HFF-Myc (cell line): ENCODE measurements at regions not wholly inside any gene's neighbourhood (a gene's known extent, or its start where the extent isn't known, plus 50 kb on each side); places are given as distances from the start of the nearest gene placed in this dataset.
A peak's percentile ranks its signal among the peaks of the same experiment; 100 is the strongest.

Source experiments
- DNase-seq: peaks from one replicate; pipeline ENCODE4 v3.0.0-alpha.2; 2011; ENCODE audit warnings: low read depth; ENCODE audit errors: extremely low read depth
- H3K4me3 ChIP-seq: replicated peaks from 2 replicates; pipeline ENCODE4 v1.5.1; 2011; ENCODE audit warnings: low read depth, mild to moderate bottlenecking, control low read depth, low read length
- TF ChIP-seq, protein P1 (sequence below): IDR thresholded peaks from 2 replicates; pipeline ENCODE4 v1.5.1; 2012; ENCODE audit warnings: mild to moderate bottlenecking, low read depth, low read length, control low read depth; ENCODE audit errors: missing control alignments

DNA sequence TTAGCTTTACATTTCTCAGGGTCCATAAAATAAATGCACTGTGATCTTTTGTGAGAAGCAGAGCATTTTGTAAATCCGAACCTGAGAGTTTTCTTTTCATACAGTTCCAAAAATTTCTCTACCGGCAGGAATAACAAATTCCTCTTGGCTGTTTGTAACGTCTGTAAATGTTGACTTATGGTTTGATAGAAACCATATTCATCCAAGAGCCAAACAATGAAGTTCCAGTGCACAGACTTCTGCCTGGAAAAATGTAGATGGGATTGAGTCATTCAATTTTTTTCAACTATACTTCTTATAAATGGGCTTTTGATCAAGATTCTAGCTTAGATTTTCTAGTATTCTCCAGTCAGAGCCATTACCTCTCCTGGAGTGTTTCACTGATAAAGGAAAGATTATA is 530.6 kb downstream of the TFEC start:
- DNase-seq, result no peak
- TF ChIP-seq, protein P1, sequence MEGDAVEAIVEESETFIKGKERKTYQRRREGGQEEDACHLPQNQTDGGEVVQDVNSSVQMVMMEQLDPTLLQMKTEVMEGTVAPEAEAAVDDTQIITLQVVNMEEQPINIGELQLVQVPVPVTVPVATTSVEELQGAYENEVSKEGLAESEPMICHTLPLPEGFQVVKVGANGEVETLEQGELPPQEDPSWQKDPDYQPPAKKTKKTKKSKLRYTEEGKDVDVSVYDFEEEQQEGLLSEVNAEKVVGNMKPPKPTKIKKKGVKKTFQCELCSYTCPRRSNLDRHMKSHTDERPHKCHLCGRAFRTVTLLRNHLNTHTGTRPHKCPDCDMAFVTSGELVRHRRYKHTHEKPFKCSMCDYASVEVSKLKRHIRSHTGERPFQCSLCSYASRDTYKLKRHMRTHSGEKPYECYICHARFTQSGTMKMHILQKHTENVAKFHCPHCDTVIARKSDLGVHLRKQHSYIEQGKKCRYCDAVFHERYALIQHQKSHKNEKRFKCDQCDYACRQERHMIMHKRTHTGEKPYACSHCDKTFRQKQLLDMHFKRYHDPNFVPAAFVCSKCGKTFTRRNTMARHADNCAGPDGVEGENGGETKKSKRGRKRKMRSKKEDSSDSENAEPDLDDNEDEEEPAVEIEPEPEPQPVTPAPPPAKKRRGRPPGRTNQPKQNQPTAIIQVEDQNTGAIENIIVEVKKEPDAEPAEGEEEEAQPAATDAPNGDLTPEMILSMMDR, result no peak

DNA sequence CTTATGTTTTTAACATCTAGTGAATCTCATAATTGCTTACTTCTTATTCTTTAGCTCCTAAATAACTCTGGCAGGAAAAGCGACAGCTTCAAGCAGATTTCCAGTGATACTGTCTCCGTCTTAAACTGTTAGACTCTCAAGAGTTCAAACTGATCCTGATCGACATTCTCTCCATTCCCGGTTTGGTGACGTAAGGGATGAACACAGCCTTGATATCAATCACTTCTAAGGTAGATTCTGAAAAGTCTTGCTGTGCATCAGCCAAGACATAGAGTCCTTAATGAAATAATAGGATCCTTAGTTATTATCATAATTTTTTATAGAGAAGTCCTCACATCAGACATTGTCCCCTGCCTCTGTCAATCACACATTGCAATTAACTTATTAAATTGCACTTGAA is 534.6 kb downstream of the TFEC start:
- H3K4me3 ChIP-seq, result no peak overlapping the region
- TF ChIP-seq, protein P1, result no peak
- no peak for DNase-seq

More for the DNA sequence above, 530.6 kb downstream of the TFEC start:
- H3K4me3 ChIP-seq, result no peak overlapping the region

DNA sequence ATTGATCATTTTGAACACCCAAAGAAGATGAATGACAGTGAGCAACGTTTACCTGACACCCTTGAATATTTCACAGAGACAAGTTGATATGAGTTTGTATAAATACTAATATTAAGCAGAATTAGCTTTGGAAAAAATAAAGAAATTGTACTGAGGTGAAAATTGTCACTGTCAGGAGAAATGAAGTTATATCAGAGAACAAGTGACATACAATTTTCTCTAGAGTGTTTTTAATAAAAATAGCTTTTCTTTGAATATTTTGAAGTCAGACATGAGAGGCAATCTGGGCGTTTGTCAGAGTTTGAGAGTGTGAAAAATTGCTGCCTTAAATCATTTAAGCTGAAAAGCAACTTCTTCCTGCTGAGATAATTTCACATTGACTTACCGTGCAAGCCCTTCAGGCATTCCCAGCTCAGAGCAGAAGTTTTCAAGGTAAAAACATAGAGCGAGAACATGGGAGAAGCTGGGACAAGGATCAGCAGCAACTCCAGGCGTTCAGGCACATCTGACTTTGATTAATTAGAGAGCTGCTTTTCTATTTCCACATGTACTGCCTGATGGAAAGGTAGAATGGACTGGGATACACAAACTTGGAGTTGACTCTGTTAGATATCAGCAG is 535.9 kb downstream of the TFEC start:
- H3K4me3 ChIP-seq, result no peak overlapping the region
- peak; percentile 16 for DNase-seq
- TF ChIP-seq, protein P1, result no peak

DNA sequence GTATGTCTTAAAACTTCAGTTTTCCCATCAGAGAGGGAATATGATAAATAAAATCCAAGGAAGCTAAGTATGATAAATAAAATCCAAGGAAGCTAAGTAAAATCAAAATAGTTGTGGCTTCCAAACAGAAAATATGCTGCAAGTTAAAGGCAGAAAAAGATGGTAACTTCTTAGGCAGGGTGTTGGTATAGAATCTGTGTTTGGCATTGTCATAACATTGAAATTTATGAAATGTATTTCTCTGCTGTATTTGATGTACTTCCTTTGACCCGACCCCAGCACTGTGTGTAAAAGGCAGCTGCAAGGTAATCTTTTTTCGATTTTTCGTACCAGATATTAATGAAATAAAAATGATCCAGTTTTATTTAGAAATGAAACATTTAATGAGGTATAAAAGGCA is 537.2 kb downstream of the TFEC start:
- no peak overlapping the region for H3K4me3 ChIP-seq
- DNase-seq, result no peak
- TF ChIP-seq, protein P1, result no peak

DNA sequence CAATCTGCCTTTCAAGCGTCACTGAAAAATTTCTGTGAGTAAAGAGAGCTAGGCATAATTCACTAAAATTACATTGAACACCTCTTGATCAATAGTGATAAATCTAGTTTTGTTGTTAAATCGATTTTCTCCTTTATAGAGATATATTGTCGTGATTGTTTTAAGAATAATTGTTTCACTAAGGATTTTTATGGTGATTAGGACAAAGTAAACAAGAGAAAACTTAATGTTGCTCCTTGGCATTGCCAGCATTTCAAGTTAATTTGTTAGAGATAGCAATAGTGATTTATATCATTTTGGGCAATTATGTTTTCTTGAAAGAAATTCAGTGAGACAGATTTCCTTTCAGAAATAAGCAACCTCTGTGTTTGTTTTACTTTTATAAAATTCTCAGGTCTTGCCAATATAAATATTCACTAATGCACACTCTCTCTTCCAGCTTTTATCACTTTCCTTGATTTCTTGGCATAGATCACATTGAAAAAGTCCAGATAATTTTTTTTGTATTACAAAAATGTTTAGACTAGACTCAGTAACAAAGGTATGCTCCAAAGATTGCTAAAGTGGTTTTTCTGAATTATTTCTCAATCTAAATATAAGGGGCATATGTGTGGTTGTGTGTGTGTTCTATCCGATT is 538.7 kb downstream of the TFEC start:
- no peak for DNase-seq
- no peak overlapping the region for H3K4me3 ChIP-seq
- TF ChIP-seq, protein P1, result no peak

DNA sequence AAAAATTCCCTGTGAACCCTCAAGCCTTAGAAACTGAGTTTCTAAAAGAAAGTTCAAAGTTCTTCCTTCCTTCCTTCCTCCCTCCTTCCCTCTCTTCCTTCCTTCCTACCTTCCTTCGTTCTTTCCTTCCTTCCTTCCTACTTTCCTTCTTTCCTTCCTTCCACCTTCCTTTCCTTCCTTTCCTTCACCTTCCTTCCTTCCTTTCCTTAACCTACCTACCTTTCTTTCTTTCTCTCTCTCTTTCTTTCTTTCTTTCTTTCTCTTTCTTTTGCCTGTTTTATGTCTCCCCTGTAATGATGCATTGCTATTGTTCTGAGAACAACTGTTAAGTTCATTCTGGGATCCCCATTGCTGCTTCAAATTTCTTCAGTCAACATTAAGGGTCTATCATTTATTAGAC is 551.1 kb downstream of the TFEC start:
- TF ChIP-seq, protein P1, result no peak
- no peak overlapping the region for H3K4me3 ChIP-seq
- DNase-seq, result no peak

DNA sequence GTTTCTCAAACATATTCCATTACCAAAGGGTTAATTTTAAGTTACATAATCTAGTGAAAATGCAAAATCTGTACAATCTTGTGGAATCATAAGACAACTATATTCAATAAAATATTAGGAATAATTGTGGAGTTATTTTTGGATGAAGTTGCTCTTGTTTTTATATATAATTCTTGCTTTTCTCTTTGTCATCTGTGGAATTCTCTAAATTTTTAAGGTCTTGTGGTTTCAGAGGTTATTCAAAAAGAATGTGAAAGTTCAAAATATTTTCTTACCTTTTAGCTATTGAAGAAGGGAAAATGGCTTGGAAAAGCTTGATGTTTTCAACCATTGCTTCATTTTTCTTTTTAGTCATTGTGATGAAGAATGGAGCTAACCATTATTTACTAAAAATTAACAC is 552.1 kb downstream of the TFEC start:
- DNase-seq, result no peak
- H3K4me3 ChIP-seq, result no peak overlapping the region
- TF ChIP-seq, protein P1, result no peak
